NCI-H1436 treated with DMSO at 0.1 percent for 48 hours (cell line): ENCODE measurements at regions not wholly inside any gene's neighbourhood (a gene's known extent, or its start where the extent isn't known, plus 50 kb on each side); places are given as distances from the start of the nearest gene placed in this dataset.

Source experiments
- DNase-seq: peaks from one replicate; lab custom pipeline; 2025; lab: John Stamatoyannopoulos, UW

- no peak for DNase-seq
These were observed 173.3 kb upstream of the VLDLR start for GRCh38 chr9:2448193-2448738.

- DNase-seq = no peak
These were observed 168.5 kb upstream of the VLDLR start for GRCh38 chr9:2453106-2453505.

- DNase-seq = no peak
These were observed 167.9 kb upstream of the VLDLR start for GRCh38 chr9:2453701-2454100.

- DNase-seq = no peak
These were observed 161.8 kb upstream of the VLDLR start for GRCh38 chr9:2459756-2460155.

GRCh38 chr9:2461892-2462291, 159.7 kb upstream of the VLDLR start:
- DNase-seq = no peak

GRCh38 chr9:2464624-2465023, 157.0 kb upstream of the VLDLR start:
- no peak for DNase-seq

GRCh38 chr9:2465516-2465915, 156.1 kb upstream of the VLDLR start:
- DNase-seq = no peak

- DNase-seq = peak; percentile 48
These were observed 155.6 kb upstream of the VLDLR start for GRCh38 chr9:2465921-2466460.

GRCh38 chr9:2466703-2467102, 154.9 kb upstream of the VLDLR start:
- peak; percentile 56 for DNase-seq

- DNase-seq = no peak
These were observed 151.8 kb upstream of the VLDLR start for GRCh38 chr9:2469681-2470221.

- DNase-seq = no peak
These were observed 147.9 kb upstream of the VLDLR start for GRCh38 chr9:2473681-2474080.

- no peak for DNase-seq
These were observed 143.8 kb upstream of the VLDLR start for GRCh38 chr9:2477755-2478154.

GRCh38 chr9:2478421-2478820, 143.2 kb upstream of the VLDLR start:
- no peak for DNase-seq

- DNase-seq = no peak
These were observed 142.5 kb upstream of the VLDLR start for GRCh38 chr9:2479056-2479565.

- DNase-seq = no peak
These were observed 141.2 kb upstream of the VLDLR start for GRCh38 chr9:2480255-2480837.

GRCh38 chr9:2481216-2481615, 140.4 kb upstream of the VLDLR start:
- DNase-seq = no peak

GRCh38 chr9:2486988-2487387, 134.6 kb upstream of the VLDLR start:
- DNase-seq = no peak

- no peak for DNase-seq
These were observed 131.7 kb upstream of the VLDLR start for GRCh38 chr9:2489838-2490314.

- DNase-seq = no peak
These were observed 129.4 kb upstream of the VLDLR start for GRCh38 chr9:2492161-2492560.

GRCh38 chr9:2493109-2493508, 128.5 kb upstream of the VLDLR start:
- DNase-seq = no peak

GRCh38 chr9:2493529-2493928, 128.1 kb upstream of the VLDLR start:
- DNase-seq = no peak

GRCh38 chr9:2494562-2494961, 127.0 kb upstream of the VLDLR start:
- no peak for DNase-seq

GRCh38 chr9:2495221-2496005, 126.2 kb upstream of the VLDLR start:
- DNase-seq = no peak
